WTC11 (cell line): ENCODE measurements at regions not wholly inside any gene's neighbourhood (a gene's known extent, or its start where the extent isn't known, plus 50 kb on each side); places are given as distances from the start of the nearest gene placed in this dataset.

Source experiments
- CBFB ChIP-seq: sonication (generic); formaldehyde crosslinking; IDR thresholded peaks from 2 replicates; pipeline ENCODE4 v1.8.1; 2022; ENCODE audit warnings: mild to moderate bottlenecking, low read depth, missing genetic modification reagents
- CREB1 ChIP-seq: sonication (generic); formaldehyde crosslinking; IDR thresholded peaks from 2 replicates; pipeline ENCODE4 v1.8.0; 2023; ENCODE audit warnings: mild to moderate bottlenecking, missing genetic modification reagents
- EMX1 ChIP-seq: fragments of 250-450 bp; sonication (Bioruptor Pico); IDR thresholded peaks from 2 replicates; pipeline ENCODE4 v1.8.0; 2021; ENCODE audit warnings: mild to moderate bottlenecking
- ESRRA ChIP-seq: sonication (generic); formaldehyde crosslinking; IDR thresholded peaks from 2 replicates; pipeline ENCODE4 v1.8.1; 2022; ENCODE audit warnings: mild to moderate bottlenecking, missing genetic modification reagents, borderline replicate concordance
- ETV6 ChIP-seq: sonication (generic); formaldehyde crosslinking; IDR thresholded peaks from 2 replicates; pipeline ENCODE4 v1.8.1; 2022; ENCODE audit warnings: mild to moderate bottlenecking, missing genetic modification reagents
- FOXJ3 ChIP-seq: sonication (generic); formaldehyde crosslinking; IDR thresholded peaks from 2 replicates; pipeline ENCODE4 v1.9.0; 2021; ENCODE audit warnings: missing genetic modification reagents, mild to moderate bottlenecking, borderline replicate concordance
- NR2C2 ChIP-seq: sonication (generic); formaldehyde crosslinking; IDR thresholded peaks from 2 replicates; pipeline ENCODE4 v1.8.0; 2022; ENCODE audit warnings: mild to moderate bottlenecking, missing genetic modification reagents
- ZBTB21 ChIP-seq: sonication (generic); formaldehyde crosslinking; IDR thresholded peaks from 2 replicates; pipeline ENCODE4 v1.8.1; 2023; ENCODE audit warnings: mild to moderate bottlenecking, missing genetic modification reagents, borderline replicate concordance
- TF ChIP-seq, protein P1 (sequence below): fragments of 200-600 bp; IDR thresholded peaks from 2 replicates; pipeline ENCODE4 v1.8.0; 2022; ENCODE audit warnings: antibody characterized with exemption
- TF ChIP-seq, protein P2 (sequence below): sonication (generic); formaldehyde crosslinking; IDR thresholded peaks from 2 replicates; pipeline ENCODE4 v1.8.1; 2023; ENCODE audit warnings: mild to moderate bottlenecking, missing genetic modification reagents, moderate library complexity
- TF ChIP-seq, protein P3 (sequence below): sonication (generic); formaldehyde crosslinking; IDR thresholded peaks from 2 replicates; pipeline ENCODE4 v1.8.1; 2022; ENCODE audit warnings: low read depth, mild to moderate bottlenecking, moderate library complexity, missing genetic modification reagents, borderline replicate concordance
- TF ChIP-seq, protein P4 (sequence below): sonication (generic); formaldehyde crosslinking; IDR thresholded peaks from 2 replicates; pipeline ENCODE4 v1.8.0; 2022; ENCODE audit warnings: mild to moderate bottlenecking, missing genetic modification reagents
- TF ChIP-seq, protein P5 (sequence below): sonication (generic); formaldehyde crosslinking; IDR thresholded peaks from 2 replicates; pipeline ENCODE4 v1.8.0; 2022; ENCODE audit warnings: mild to moderate bottlenecking, missing genetic modification reagents

DNA sequence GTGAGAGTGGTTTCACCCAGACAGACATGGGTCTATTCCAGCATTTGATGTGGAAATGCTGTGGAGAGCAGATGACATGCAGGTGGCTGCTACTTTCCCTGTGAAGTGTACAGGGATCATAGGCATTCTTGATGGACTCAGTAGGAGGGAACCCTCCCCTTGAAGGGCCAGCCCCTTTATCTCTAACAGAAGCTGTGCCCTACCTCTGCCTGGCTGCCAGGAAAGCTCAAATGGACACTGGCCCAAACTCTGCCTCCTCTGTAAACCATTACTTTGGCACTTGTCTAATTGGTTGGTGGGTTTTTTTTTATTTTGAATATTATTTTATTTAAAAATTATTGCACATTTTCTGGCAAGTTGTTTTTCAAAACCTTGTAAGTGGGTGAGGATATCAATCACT lies 106.7 kb upstream of the GGTLC1 start:
- TF ChIP-seq ESRRA (CRISPR knock-in tag) (no peak), CREB1 (CRISPR knock-in tag) (no peak), CBFB (CRISPR knock-in tag) (no peak), ETV6 (CRISPR knock-in tag) (no peak), EMX1 (CRISPR knock-in tag) (no peak), ZBTB21 (CRISPR knock-in tag) (no peak), FOXJ3 (CRISPR knock-in tag) (no peak), NR2C2 (CRISPR knock-in tag) (no peak)
- TF ChIP-seq, protein P1, sequence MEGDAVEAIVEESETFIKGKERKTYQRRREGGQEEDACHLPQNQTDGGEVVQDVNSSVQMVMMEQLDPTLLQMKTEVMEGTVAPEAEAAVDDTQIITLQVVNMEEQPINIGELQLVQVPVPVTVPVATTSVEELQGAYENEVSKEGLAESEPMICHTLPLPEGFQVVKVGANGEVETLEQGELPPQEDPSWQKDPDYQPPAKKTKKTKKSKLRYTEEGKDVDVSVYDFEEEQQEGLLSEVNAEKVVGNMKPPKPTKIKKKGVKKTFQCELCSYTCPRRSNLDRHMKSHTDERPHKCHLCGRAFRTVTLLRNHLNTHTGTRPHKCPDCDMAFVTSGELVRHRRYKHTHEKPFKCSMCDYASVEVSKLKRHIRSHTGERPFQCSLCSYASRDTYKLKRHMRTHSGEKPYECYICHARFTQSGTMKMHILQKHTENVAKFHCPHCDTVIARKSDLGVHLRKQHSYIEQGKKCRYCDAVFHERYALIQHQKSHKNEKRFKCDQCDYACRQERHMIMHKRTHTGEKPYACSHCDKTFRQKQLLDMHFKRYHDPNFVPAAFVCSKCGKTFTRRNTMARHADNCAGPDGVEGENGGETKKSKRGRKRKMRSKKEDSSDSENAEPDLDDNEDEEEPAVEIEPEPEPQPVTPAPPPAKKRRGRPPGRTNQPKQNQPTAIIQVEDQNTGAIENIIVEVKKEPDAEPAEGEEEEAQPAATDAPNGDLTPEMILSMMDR = no peak
- TF ChIP-seq, protein P2, sequence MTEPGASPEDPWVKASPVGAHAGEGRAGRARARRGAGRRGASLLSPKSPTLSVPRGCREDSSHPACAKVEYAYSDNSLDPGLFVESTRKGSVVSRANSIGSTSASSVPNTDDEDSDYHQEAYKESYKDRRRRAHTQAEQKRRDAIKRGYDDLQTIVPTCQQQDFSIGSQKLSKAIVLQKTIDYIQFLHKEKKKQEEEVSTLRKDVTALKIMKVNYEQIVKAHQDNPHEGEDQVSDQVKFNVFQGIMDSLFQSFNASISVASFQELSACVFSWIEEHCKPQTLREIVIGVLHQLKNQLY (CRISPR knock-in tag) = no peak
- TF ChIP-seq, protein P3, sequence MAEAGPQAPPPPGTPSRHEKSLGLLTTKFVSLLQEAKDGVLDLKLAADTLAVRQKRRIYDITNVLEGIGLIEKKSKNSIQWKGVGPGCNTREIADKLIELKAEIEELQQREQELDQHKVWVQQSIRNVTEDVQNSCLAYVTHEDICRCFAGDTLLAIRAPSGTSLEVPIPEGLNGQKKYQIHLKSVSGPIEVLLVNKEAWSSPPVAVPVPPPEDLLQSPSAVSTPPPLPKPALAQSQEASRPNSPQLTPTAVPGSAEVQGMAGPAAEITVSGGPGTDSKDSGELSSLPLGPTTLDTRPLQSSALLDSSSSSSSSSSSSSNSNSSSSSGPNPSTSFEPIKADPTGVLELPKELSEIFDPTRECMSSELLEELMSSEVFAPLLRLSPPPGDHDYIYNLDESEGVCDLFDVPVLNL = no peak
- TF ChIP-seq, protein P4, sequence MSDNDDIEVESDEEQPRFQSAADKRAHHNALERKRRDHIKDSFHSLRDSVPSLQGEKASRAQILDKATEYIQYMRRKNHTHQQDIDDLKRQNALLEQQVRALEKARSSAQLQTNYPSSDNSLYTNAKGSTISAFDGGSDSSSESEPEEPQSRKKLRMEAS (CRISPR knock-in tag) = no peak
- TF ChIP-seq, protein P5, sequence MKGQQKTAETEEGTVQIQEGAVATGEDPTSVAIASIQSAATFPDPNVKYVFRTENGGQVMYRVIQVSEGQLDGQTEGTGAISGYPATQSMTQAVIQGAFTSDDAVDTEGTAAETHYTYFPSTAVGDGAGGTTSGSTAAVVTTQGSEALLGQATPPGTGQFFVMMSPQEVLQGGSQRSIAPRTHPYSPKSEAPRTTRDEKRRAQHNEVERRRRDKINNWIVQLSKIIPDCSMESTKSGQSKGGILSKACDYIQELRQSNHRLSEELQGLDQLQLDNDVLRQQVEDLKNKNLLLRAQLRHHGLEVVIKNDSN (CRISPR knock-in tag) = no peak
